Activated CD4-positive, alpha-beta T cell treated with anti-CD3 and anti-CD28 coated beads for 24 hours (primary cell): ENCODE measurements at regions not wholly inside any gene's neighbourhood (a gene's known extent, or its start where the extent isn't known, plus 50 kb on each side); places are given as distances from the start of the nearest gene placed in this dataset.
"Not testable (repeated sequence)": the region's sequence is repeated elsewhere in the genome, so short reads cannot be mapped to it uniquely, and the experiment has no call there.

Experiments
- DNase-seq, 2 donors: peaks; one replicate each; pipeline ENCODE4 v3.0.0-alpha.2; 2020; ENCODE audit warnings: low read depth in 2 of 2

- DNase-seq = no peak
Measured at GRCh38 chr6:16827627-16828026, 66.4 kb upstream of the ATXN1 start.

GRCh38 chr6:16825784-16826183, 64.5 kb upstream of the ATXN1 start:
- DNase-seq = no peak

GRCh38 chr6:16824845-16825685, 63.8 kb upstream of the ATXN1 start:
- DNase-seq = no peak

- DNase-seq = no peak
Measured at GRCh38 chr6:16823718-16824352, 62.6 kb upstream of the ATXN1 start.

- DNase-seq = no peak
Measured at GRCh38 chr6:16822975-16823717, 61.9 kb upstream of the ATXN1 start.

GRCh38 chr6:16822529-16822928, 61.3 kb upstream of the ATXN1 start:
- no peak for DNase-seq

GRCh38 chr6:16821834-16822264, 60.6 kb upstream of the ATXN1 start:
- no peak for DNase-seq

GRCh38 chr6:16820262-16820661, 59.0 kb upstream of the ATXN1 start:
- DNase-seq = not testable (repeated sequence)

GRCh38 chr6:16819752-16820151, 58.5 kb upstream of the ATXN1 start:
- no peak for DNase-seq

- no peak for DNase-seq
Measured at GRCh38 chr6:16818992-16819626, 57.8 kb upstream of the ATXN1 start.

- no peak for DNase-seq
Measured at GRCh38 chr6:16817594-16817993, 56.3 kb upstream of the ATXN1 start.

- no peak for DNase-seq
Measured at GRCh38 chr6:16816891-16817290, 55.6 kb upstream of the ATXN1 start.

GRCh38 chr6:16812993-16813392, 51.7 kb upstream of the ATXN1 start:
- no peak for DNase-seq

GRCh38 chr6:16811277-16811979, 50.2 kb upstream of the ATXN1 start:
- DNase-seq = no peak
